ENCODE measurements at regions not wholly inside any gene's neighbourhood (a gene's known extent, or its start where the extent isn't known, plus 50 kb on each side); places are given as distances from the start of the nearest gene placed in this dataset.

DNA sequence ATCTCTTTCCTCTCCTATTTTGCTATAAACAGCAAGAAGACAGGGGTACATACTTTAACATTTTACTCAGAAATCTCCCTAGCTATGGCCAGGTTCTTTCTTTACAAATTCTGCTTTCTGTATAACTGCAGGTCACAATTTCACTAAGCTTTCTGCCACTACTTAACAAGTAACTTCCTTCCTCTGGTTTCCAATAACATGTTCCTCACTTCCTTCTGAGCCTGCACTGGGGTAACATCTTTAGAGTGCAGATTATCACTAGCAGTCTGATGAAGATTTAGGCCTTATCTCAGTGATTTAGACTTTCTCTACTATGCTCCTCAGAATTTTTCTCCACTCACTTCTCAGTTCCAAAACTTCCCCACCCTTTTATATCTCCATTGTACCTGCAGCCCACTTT, 1930.5 kb upstream of the AGA start:
- intact Hi-C loops (cut with micrococcal nuclease; ENCODE audit: unreplicated experiment) = no loop called here

More for the DNA sequence above, 1930.5 kb upstream of the AGA start:
- no peak for FAIRE-seq
- Histone ChIP-seq H2AFZ (ENCODE audit: low read length) (no peak overlapping the region), H3K27me3 (ENCODE audit: control insufficient read depth in 1 of 2, insufficient read depth in 2 of 2, low read length in 2 of 2) (no peaks in the 10 kb centered on the region; a peak in 1 of 5 replicates), H3K9me3 (ENCODE audit: low read length) (peaks cover 9% of the 10 kb centered on the region), H3K79me2 (ENCODE audit: insufficient read depth, low read length) (no peaks in the 10 kb centered on the region), H3K4me3 (replicated peaks in 1 of 3; ENCODE audit: insufficient read depth in 1 of 3, low read depth in 2 of 3, low read length in 3 of 3) (no peak overlapping the region), H3K9ac (ENCODE audit: insufficient read depth, low read depth, low read length) (no peak overlapping the region), H4K20me1 (ENCODE audit: insufficient read depth, low read length) (no peaks in the 10 kb centered on the region), H3K4me2 (ENCODE audit: low read depth, low read length) (no peak overlapping the region), H3K36me3 (replicated peaks in 1 of 2; ENCODE audit: control insufficient read depth in 1 of 2, insufficient read depth in 2 of 2, low read length in 2 of 2) (no peaks in the 10 kb centered on the region), H3K27ac (ENCODE audit: extremely low read length, insufficient read depth, low read length) (no peak overlapping the region), H3K4me1 (ENCODE audit: insufficient read depth, low read length) (no peaks in the 10 kb centered on the region)
- no TSS peak for BruUV-seq (replicated peaks)
- CTCF ChIA-PET (ENCODE audit: low intra/inter-chr PET ratio, low total read pairs) = no interaction called here
- in situ Hi-C loops (cut with HindIII; ENCODE audit: extremely low pct_ligation_motif_present, low pct_unique_long_range_greater_than_20kb) = no loop called here
- no peak for DNase-seq (ENCODE audit: low spot score)
- TF ChIP-seq ZFP37 (CRISPR knock-in tag; IDR thresholded peaks at IDR 0.05; ENCODE audit: borderline replicate concordance) (no peak), TEAD2 (CRISPR knock-in tag; IDR thresholded peaks at IDR 0.05) (no peak), PHF20 (CRISPR knock-in tag; IDR thresholded peaks at IDR 0.05) (no peak), JUND (CRISPR knock-in tag; IDR thresholded peaks at IDR 0.05) (no peak), TRIM24 (CRISPR knock-in tag; IDR thresholded peaks at IDR 0.05) (no peak), ZNF549 (CRISPR knock-in tag; IDR thresholded peaks at IDR 0.05) (no peak), ZNF788 (CRISPR knock-in tag; IDR thresholded peaks at IDR 0.05; ENCODE audit: borderline replicate concordance) (no peak), ZNF253 (CRISPR knock-in tag; IDR thresholded peaks at IDR 0.05; ENCODE audit: borderline replicate concordance) (no peak)
- TF ChIP-seq, protein P1, sequence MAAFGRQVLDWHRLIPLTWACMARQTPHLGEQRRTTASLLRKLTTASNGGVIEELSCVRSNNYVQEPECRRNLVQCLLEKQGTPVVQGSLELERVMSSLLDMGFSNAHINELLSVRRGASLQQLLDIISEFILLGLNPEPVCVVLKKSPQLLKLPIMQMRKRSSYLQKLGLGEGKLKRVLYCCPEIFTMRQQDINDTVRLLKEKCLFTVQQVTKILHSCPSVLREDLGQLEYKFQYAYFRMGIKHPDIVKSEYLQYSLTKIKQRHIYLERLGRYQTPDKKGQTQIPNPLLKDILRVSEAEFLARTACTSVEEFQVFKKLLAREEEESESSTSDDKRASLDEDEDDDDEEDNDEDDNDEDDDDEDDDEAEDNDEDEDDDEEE (CRISPR knock-in tag; IDR thresholded peaks at IDR 0.05) = no peak
- TF ChIP-seq, protein P2, sequence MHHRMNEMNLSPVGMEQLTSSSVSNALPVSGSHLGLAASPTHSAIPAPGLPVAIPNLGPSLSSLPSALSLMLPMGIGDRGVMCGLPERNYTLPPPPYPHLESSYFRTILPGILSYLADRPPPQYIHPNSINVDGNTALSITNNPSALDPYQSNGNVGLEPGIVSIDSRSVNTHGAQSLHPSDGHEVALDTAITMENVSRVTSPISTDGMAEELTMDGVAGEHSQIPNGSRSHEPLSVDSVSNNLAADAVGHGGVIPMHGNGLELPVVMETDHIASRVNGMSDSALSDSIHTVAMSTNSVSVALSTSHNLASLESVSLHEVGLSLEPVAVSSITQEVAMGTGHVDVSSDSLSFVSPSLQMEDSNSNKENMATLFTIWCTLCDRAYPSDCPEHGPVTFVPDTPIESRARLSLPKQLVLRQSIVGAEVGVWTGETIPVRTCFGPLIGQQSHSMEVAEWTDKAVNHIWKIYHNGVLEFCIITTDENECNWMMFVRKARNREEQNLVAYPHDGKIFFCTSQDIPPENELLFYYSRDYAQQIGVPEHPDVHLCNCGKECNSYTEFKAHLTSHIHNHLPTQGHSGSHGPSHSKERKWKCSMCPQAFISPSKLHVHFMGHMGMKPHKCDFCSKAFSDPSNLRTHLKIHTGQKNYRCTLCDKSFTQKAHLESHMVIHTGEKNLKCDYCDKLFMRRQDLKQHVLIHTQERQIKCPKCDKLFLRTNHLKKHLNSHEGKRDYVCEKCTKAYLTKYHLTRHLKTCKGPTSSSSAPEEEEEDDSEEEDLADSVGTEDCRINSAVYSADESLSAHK (CRISPR knock-in tag; IDR thresholded peaks at IDR 0.05; ENCODE audit: borderline replicate concordance) = no peak
- TF ChIP-seq, protein P3, sequence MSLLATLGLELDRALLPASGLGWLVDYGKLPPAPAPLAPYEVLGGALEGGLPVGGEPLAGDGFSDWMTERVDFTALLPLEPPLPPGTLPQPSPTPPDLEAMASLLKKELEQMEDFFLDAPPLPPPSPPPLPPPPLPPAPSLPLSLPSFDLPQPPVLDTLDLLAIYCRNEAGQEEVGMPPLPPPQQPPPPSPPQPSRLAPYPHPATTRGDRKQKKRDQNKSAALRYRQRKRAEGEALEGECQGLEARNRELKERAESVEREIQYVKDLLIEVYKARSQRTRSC (CRISPR knock-in tag; IDR thresholded peaks at IDR 0.05; ENCODE audit: low read depth) = no peak
- TF ChIP-seq, protein P4, sequence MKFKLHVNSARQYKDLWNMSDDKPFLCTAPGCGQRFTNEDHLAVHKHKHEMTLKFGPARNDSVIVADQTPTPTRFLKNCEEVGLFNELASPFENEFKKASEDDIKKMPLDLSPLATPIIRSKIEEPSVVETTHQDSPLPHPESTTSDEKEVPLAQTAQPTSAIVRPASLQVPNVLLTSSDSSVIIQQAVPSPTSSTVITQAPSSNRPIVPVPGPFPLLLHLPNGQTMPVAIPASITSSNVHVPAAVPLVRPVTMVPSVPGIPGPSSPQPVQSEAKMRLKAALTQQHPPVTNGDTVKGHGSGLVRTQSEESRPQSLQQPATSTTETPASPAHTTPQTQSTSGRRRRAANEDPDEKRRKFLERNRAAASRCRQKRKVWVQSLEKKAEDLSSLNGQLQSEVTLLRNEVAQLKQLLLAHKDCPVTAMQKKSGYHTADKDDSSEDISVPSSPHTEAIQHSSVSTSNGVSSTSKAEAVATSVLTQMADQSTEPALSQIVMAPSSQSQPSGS (CRISPR knock-in tag; IDR thresholded peaks at IDR 0.05) = no peak
- ATAC-seq = no peak
- POLR2A ChIA-PET = no interaction called here

Data from HepG2 (cell line).